ENCODE measurements at regions not wholly inside any gene's neighbourhood (a gene's known extent, or its start where the extent isn't known, plus 50 kb on each side); places are given as distances from the start of the nearest gene placed in this dataset.

DNA sequence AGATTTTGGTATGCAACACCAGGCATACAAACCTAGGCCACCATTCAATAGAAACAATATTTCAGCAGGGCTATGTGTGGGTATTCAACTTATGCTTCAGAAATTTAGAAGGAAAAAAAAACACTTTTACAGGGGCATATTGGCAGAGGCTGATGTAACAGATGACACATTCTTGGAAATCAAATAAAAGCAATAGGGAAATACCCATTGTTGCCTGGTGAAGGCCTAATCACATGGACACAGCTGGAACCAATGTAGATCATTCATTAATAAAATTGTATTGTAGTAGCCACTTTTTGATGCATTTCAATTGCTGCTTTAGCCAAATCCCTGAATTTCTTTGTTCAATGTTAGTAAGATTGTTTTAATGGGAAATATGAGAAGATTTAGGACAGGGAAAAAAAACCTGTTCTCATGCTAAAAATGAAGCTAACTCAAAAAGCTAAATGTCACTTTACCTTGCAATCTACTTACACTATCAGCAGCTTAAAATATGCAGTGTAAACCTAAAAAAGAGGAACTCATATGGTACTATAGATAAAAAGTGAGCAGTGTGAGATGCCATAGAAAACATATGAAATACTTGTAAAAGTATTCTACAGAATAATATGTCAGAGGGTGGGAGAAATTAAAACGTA, 289.4 kb downstream of the ZEB2 start (continued):
- TF ChIP-seq NBN (IDR thresholded peaks at IDR 0.05; ENCODE audit: low read depth) (no peak), ETS2 (tag; IDR thresholded peaks at IDR 0.05; ENCODE audit: borderline replicate concordance, poor library complexity, severe bottlenecking) (no peak), ZNF75A (CRISPR knock-in tag; IDR thresholded peaks at IDR 0.05) (no peak), KDM5B (IDR thresholded peaks at IDR 0.05; ENCODE audit: insufficient replicate concordance, low read depth, low read length) (no peak), RBM39 (optimal IDR thresholded peaks at IDR 0.05; ENCODE audit: low read depth, low read length) (no peak), PCBP2 (IDR thresholded peaks at IDR 0.05; ENCODE audit: low read depth, low read length, poor library complexity, severe bottlenecking) (no peak), ZNF717 (CRISPR knock-in tag; IDR thresholded peaks at IDR 0.05) (no peak), BMI1 (IDR thresholded peaks at IDR 0.05; ENCODE audit: low read length) (no peak), ZNF436 (CRISPR knock-in tag; IDR thresholded peaks at IDR 0.05) (no peak), BACH1 (tag; IDR thresholded peaks at IDR 0.05) (no peak), MEIS2 (IDR thresholded peaks at IDR 0.05; ENCODE audit: partially characterized antibody) (peak; percentile 63), RAD21 (CRISPR knock-in tag; conservative IDR thresholded peaks at IDR 0.05 in 1 of 2, IDR thresholded peaks at IDR 0.05 in 1 of 2) (peak in 1 of 2 experiments; percentile 13; a peak in 2 of 4 replicates), LCOR (CRISPR knock-in tag; IDR thresholded peaks at IDR 0.05) (peak; percentile 55; the same call in 1 of the 2 replicates), ZNF24 (IDR thresholded peaks at IDR 0.05) (no peak), NCOR1 (IDR thresholded peaks at IDR 0.05) (peak; percentile 60; the same call in 1 of the 2 replicates), SIRT6 (IDR thresholded peaks at IDR 0.05; ENCODE audit: low read depth, low read length) (no peak)
- TF ChIP-seq, protein P1, sequence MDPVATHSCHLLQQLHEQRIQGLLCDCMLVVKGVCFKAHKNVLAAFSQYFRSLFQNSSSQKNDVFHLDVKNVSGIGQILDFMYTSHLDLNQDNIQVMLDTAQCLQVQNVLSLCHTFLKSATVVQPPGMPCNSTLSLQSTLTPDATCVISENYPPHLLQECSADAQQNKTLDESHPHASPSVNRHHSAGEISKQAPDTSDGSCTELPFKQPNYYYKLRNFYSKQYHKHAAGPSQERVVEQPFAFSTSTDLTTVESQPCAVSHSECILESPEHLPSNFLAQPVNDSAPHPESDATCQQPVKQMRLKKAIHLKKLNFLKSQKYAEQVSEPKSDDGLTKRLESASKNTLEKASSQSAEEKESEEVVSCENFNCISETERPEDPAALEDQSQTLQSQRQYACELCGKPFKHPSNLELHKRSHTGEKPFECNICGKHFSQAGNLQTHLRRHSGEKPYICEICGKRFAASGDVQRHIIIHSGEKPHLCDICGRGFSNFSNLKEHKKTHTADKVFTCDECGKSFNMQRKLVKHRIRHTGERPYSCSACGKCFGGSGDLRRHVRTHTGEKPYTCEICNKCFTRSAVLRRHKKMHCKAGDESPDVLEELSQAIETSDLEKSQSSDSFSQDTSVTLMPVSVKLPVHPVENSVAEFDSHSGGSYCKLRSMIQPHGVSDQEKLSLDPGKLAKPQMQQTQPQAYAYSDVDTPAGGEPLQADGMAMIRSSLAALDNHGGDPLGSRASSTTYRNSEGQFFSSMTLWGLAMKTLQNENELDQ (CRISPR knock-in tag; IDR thresholded peaks at IDR 0.05; ENCODE audit: borderline replicate concordance) = no peak
- TF ChIP-seq, protein P2, sequence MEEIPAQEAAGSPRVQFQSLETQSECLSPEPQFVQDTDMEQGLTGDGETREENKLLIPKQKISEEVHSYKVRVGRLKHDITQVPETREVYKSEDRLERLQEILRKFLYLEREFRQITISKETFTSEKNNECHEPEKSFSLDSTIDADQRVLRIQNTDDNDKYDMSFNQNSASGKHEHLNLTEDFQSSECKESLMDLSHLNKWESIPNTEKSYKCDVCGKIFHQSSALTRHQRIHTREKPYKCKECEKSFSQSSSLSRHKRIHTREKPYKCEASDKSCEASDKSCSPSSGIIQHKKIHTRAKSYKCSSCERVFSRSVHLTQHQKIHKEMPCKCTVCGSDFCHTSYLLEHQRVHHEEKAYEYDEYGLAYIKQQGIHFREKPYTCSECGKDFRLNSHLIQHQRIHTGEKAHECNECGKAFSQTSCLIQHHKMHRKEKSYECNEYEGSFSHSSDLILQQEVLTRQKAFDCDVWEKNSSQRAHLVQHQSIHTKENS (CRISPR knock-in tag; IDR thresholded peaks at IDR 0.05) = no peak
- TF ChIP-seq, protein P3, sequence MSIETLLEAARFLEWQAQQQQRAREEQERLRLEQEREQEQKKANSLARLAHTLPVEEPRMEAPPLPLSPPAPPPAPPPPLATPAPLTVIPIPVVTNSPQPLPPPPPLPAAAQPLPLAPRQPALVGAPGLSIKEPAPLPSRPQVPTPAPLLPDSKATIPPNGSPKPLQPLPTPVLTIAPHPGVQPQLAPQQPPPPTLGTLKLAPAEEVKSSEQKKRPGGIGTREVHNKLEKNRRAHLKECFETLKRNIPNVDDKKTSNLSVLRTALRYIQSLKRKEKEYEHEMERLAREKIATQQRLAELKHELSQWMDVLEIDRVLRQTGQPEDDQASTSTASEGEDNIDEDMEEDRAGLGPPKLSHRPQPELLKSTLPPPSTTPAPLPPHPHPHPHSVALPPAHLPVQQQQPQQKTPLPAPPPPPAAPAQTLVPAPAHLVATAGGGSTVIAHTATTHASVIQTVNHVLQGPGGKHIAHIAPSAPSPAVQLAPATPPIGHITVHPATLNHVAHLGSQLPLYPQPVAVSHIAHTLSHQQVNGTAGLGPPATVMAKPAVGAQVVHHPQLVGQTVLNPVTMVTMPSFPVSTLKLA (conservative IDR thresholded peaks at IDR 0.05) = no peak
- TF ChIP-seq, protein P4, sequence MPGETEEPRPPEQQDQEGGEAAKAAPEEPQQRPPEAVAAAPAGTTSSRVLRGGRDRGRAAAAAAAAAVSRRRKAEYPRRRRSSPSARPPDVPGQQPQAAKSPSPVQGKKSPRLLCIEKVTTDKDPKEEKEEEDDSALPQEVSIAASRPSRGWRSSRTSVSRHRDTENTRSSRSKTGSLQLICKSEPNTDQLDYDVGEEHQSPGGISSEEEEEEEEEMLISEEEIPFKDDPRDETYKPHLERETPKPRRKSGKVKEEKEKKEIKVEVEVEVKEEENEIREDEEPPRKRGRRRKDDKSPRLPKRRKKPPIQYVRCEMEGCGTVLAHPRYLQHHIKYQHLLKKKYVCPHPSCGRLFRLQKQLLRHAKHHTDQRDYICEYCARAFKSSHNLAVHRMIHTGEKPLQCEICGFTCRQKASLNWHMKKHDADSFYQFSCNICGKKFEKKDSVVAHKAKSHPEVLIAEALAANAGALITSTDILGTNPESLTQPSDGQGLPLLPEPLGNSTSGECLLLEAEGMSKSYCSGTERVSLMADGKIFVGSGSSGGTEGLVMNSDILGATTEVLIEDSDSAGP (CRISPR knock-in tag; IDR thresholded peaks at IDR 0.05) = no peak
- TF ChIP-seq, protein P5, sequence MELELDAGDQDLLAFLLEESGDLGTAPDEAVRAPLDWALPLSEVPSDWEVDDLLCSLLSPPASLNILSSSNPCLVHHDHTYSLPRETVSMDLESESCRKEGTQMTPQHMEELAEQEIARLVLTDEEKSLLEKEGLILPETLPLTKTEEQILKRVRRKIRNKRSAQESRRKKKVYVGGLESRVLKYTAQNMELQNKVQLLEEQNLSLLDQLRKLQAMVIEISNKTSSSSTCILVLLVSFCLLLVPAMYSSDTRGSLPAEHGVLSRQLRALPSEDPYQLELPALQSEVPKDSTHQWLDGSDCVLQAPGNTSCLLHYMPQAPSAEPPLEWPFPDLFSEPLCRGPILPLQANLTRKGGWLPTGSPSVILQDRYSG (tag; conservative IDR thresholded peaks at IDR 0.05; ENCODE audit: low read depth) = no peak; the same call in 1 of the 2 replicates
